Neural progenitor cell (in vitro differentiated cells): ENCODE measurements at regions not wholly inside any gene's neighbourhood (a gene's known extent, or its start where the extent isn't known, plus 50 kb on each side); places are given as distances from the start of the nearest gene placed in this dataset.

ENCODE experiments used
- EZH2 ChIP-seq: fragments of 200-600 bp; sonication (generic); IDR thresholded peaks from 2 replicates; pipeline ENCODE4 v1.6.1; 2017; ENCODE audit warnings: antibody characterized with exemption, mild to moderate bottlenecking, moderate library complexity
- EZH2phosphoT487 ChIP-seq: fragments of 200-600 bp; sonication (generic); IDR thresholded peaks from 2 replicates; pipeline ENCODE4 v1.6.1; 2017; ENCODE audit warnings: antibody characterized with exemption
- TF ChIP-seq, protein P1 (sequence below): fragments of 200-600 bp; sonication (generic); IDR thresholded peaks from 2 replicates; pipeline ENCODE4 v1.5.1; 2017; ENCODE audit warnings: antibody characterized with exemption, mild to moderate bottlenecking

DNA sequence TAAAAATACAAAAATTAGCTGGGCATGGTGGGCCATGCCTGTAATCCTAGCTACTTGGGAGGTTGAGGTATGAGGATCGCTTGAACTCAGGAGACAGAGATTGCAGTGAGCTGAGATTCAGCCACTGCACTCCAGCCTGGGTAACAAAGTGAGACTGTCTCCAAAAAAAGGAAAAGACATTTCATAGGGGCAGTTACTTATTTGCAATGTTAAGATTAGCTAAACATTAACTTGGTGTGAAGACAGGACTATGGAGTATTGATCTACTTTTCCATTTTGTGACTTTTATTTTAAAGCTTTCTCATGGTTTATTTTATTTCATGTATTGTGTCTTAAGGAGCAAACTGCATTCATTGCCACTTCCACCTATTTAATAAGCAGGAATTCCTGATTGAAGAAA is 153.0 kb downstream of the UTRN start:
- TF ChIP-seq, protein P1, sequence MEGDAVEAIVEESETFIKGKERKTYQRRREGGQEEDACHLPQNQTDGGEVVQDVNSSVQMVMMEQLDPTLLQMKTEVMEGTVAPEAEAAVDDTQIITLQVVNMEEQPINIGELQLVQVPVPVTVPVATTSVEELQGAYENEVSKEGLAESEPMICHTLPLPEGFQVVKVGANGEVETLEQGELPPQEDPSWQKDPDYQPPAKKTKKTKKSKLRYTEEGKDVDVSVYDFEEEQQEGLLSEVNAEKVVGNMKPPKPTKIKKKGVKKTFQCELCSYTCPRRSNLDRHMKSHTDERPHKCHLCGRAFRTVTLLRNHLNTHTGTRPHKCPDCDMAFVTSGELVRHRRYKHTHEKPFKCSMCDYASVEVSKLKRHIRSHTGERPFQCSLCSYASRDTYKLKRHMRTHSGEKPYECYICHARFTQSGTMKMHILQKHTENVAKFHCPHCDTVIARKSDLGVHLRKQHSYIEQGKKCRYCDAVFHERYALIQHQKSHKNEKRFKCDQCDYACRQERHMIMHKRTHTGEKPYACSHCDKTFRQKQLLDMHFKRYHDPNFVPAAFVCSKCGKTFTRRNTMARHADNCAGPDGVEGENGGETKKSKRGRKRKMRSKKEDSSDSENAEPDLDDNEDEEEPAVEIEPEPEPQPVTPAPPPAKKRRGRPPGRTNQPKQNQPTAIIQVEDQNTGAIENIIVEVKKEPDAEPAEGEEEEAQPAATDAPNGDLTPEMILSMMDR, result no peak
- no peak for TF ChIP-seq EZH2
- TF ChIP-seq EZH2phosphoT487, result no peak
